GM12874 (cell line): ENCODE measurements at regions not wholly inside any gene's neighbourhood (a gene's known extent, or its start where the extent isn't known, plus 50 kb on each side); places are given as distances from the start of the nearest gene placed in this dataset.

ENCODE experiments used
- CTCF ChIP-seq: IDR thresholded peaks from 2 replicates; pipeline ENCODE4 v1.5.1; 2011; ENCODE audit warnings: low read depth, mild to moderate bottlenecking, control low read depth, low read length, moderate library complexity; ENCODE audit not compliant: insufficient read depth

GRCh38 chr15:69590932-69591524, 138.4 kb downstream of the RPLP1 start:
- TF ChIP-seq CTCF: no peak

- TF ChIP-seq CTCF: no peak
These were observed 139.4 kb downstream of the RPLP1 start for GRCh38 chr15:69591905-69592508.

GRCh38 chr15:69592954-69593353, 140.3 kb downstream of the RPLP1 start:
- no peak for TF ChIP-seq CTCF

- TF ChIP-seq CTCF: no peak
These were observed 140.9 kb downstream of the RPLP1 start for GRCh38 chr15:69593488-69593887.

- TF ChIP-seq CTCF: no peak
These were observed 141.7 kb downstream of the RPLP1 start for GRCh38 chr15:69593981-69594966.

- no peak for TF ChIP-seq CTCF
These were observed 142.6 kb downstream of the RPLP1 start for GRCh38 chr15:69595009-69595791.
